ENCODE measurements at regions not wholly inside any gene's neighbourhood (a gene's known extent, or its start where the extent isn't known, plus 50 kb on each side); places are given as distances from the start of the nearest gene placed in this dataset.

DNA sequence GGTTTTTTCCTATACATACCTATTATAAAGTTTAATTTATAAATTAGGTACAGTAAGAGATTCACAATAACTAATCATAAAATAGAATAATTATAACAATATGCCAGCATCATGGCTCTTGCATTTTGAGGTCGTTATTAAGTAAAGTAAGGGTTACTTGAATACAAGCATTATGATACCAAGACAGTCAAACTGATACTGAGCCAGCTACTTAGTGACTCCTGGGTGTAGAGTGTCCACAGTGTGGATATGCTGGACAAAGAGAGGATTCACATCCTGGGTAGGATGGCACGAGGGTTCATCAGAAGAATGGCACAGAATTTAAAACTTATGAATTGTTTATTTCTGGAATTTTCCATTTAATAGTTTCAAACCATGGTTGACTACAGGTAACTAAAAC lies 157.2 kb upstream of the IL12A start:
- TF ChIP-seq, protein P1, sequence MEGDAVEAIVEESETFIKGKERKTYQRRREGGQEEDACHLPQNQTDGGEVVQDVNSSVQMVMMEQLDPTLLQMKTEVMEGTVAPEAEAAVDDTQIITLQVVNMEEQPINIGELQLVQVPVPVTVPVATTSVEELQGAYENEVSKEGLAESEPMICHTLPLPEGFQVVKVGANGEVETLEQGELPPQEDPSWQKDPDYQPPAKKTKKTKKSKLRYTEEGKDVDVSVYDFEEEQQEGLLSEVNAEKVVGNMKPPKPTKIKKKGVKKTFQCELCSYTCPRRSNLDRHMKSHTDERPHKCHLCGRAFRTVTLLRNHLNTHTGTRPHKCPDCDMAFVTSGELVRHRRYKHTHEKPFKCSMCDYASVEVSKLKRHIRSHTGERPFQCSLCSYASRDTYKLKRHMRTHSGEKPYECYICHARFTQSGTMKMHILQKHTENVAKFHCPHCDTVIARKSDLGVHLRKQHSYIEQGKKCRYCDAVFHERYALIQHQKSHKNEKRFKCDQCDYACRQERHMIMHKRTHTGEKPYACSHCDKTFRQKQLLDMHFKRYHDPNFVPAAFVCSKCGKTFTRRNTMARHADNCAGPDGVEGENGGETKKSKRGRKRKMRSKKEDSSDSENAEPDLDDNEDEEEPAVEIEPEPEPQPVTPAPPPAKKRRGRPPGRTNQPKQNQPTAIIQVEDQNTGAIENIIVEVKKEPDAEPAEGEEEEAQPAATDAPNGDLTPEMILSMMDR (IDR thresholded peaks at IDR 0.05; ENCODE audit: insufficient read depth, low read length, poor library complexity, severe bottlenecking), result no peak
- TF ChIP-seq EZH2phosphoT487 (conservative IDR thresholded peaks at IDR 0.05; ENCODE audit: low read length), result no peak

Data from SU-DHL-6 (cell line).